Effector memory CD4-positive, alpha-beta T cell (primary cell): ENCODE measurements at regions not wholly inside any gene's neighbourhood (a gene's known extent, or its start where the extent isn't known, plus 50 kb on each side); places are given as distances from the start of the nearest gene placed in this dataset.

ENCODE experiments used
- DNase-seq, 3 donors: peaks; one replicate each; pipeline ENCODE4 v3.0.0-alpha.2; 2020
- H3K27ac ChIP-seq: 2 replicates; pipeline ENCODE4 v1.7.0; 2013; ENCODE audit warnings: mild to moderate bottlenecking, low read length, moderate library complexity; ENCODE audit not compliant: insufficient read depth, poor library complexity, severe bottlenecking
- H3K27me3 ChIP-seq: replicated peaks from 2 replicates; pipeline ENCODE4 v1.7.0; 2013; ENCODE audit warnings: mild to moderate bottlenecking, low read length; ENCODE audit not compliant: insufficient read depth, control insufficient read depth, poor library complexity, severe bottlenecking
- H3K36me3 ChIP-seq: 2 replicates; pipeline ENCODE4 v1.7.0; 2013; ENCODE audit warnings: mild to moderate bottlenecking, low read length, moderate library complexity; ENCODE audit not compliant: control insufficient read depth, insufficient read depth
- H3K4me1 ChIP-seq: 2 replicates; pipeline ENCODE4 v1.7.0; 2013; ENCODE audit warnings: low read length, mild to moderate bottlenecking; ENCODE audit not compliant: control insufficient read depth, insufficient read depth, poor library complexity, severe bottlenecking
- H3K4me3 ChIP-seq: 2 replicates; pipeline ENCODE4 v1.7.0; 2013; ENCODE audit warnings: low read length, low read depth, mild to moderate bottlenecking; ENCODE audit not compliant: insufficient read depth, poor library complexity, severe bottlenecking
- H3K9me3 ChIP-seq: 2 replicates; pipeline ENCODE4 v1.7.0; 2013; ENCODE audit warnings: mild to moderate bottlenecking, low read length, moderate library complexity; ENCODE audit not compliant: control insufficient read depth

- Histone ChIP-seq H3K4me3 (no peak overlapping the region), H3K9me3 (no peaks in the 10 kb centered on the region), H3K36me3 (no peaks in the 10 kb centered on the region), H3K27me3 (no peaks in the 10 kb centered on the region), H3K27ac (no peak overlapping the region), H3K4me1 (no peaks in the 10 kb centered on the region)
- DNase-seq, result no peak
Measured at GRCh38 chr7:13578294-13578693, 411.2 kb downstream of the ETV1 start.

- Histone ChIP-seq H3K4me3 (no peak overlapping the region), H3K36me3 (no peaks in the 10 kb centered on the region), H3K9me3 (no peaks in the 10 kb centered on the region), H3K4me1 (no peaks in the 10 kb centered on the region), H3K27me3 (no peaks in the 10 kb centered on the region), H3K27ac (no peak overlapping the region)
- DNase-seq, result no peak
Measured at GRCh38 chr7:13581097-13581496, 408.4 kb downstream of the ETV1 start.

DNA sequence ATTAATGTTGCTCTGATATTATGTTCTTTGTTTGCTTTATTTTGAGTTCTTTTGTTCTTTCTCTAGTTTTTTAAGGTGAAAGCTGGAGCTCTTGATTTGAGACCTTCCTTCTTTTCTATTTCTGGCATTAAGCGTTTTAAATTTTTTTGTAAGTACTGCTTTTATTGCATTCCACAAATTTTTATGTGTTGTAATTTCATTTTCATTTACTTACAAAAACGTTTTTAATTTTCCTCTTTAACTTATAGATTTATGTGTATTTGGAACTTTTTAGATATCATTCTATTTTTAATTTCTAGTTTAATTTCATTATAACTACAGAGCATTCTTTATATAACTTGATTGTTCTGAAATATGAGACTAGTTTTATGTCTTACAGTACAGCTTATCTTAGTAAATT lies 395.6 kb downstream of the ETV1 start:
- Histone ChIP-seq H3K36me3 (no peaks in the 10 kb centered on the region), H3K27me3 (no peaks in the 10 kb centered on the region), H3K4me1 (no peaks in the 10 kb centered on the region), H3K9me3 (no peaks in the 10 kb centered on the region), H3K4me3 (no peak overlapping the region), H3K27ac (no peak overlapping the region)
- no peak for DNase-seq

- no peak for DNase-seq
- H3K36me3 ChIP-seq, result no peaks in the 10 kb centered on the region
- H3K27me3 ChIP-seq, result no peaks in the 10 kb centered on the region
- H3K9me3 ChIP-seq, result no peaks in the 10 kb centered on the region
- H3K4me1 ChIP-seq, result no peaks in the 10 kb centered on the region
- no peak overlapping the region for H3K27ac ChIP-seq
- no peak overlapping the region for H3K4me3 ChIP-seq
Measured at GRCh38 chr7:13602036-13602435, 387.4 kb downstream of the ETV1 start.

GRCh38 chr7:13603016-13603415 lies 386.4 kb downstream of the ETV1 start:
- H3K4me3 ChIP-seq, result no peak overlapping the region

GRCh38 chr7:13603661-13604060 lies 385.8 kb downstream of the ETV1 start:
- Histone ChIP-seq H3K27me3 (no peaks in the 10 kb centered on the region), H3K36me3 (no peaks in the 10 kb centered on the region), H3K27ac (no peak overlapping the region), H3K4me3 (no peak overlapping the region), H3K4me1 (no peaks in the 10 kb centered on the region), H3K9me3 (no peaks in the 10 kb centered on the region)
- DNase-seq, result no peak

More at GRCh38 chr7:13603016-13603415, 386.4 kb downstream of the ETV1 start:
- H3K36me3 ChIP-seq, result no peaks in the 10 kb centered on the region
- no peaks in the 10 kb centered on the region for H3K4me1 ChIP-seq
- DNase-seq, result no peak
- H3K27ac ChIP-seq, result no peak overlapping the region
- no peaks in the 10 kb centered on the region for H3K9me3 ChIP-seq
- H3K27me3 ChIP-seq, result no peaks in the 10 kb centered on the region

- Histone ChIP-seq H3K9me3 (no peaks in the 10 kb centered on the region), H3K27me3 (no peaks in the 10 kb centered on the region), H3K36me3 (no peaks in the 10 kb centered on the region), H3K4me3 (no peak overlapping the region), H3K4me1 (no peaks in the 10 kb centered on the region), H3K27ac (no peak overlapping the region)
- DNase-seq, result no peak
Measured at GRCh38 chr7:13604178-13604577, 385.3 kb downstream of the ETV1 start.

- H3K27ac ChIP-seq, result no peak overlapping the region
- H3K4me3 ChIP-seq, result no peak overlapping the region
- no peak for DNase-seq
- no peaks in the 10 kb centered on the region for H3K4me1 ChIP-seq
- H3K36me3 ChIP-seq, result no peaks in the 10 kb centered on the region
- H3K9me3 ChIP-seq, result no peaks in the 10 kb centered on the region
- no peaks in the 10 kb centered on the region for H3K27me3 ChIP-seq
Measured at GRCh38 chr7:13610372-13610771, 379.1 kb downstream of the ETV1 start.

GRCh38 chr7:13615679-13616078 lies 373.8 kb downstream of the ETV1 start:
- Histone ChIP-seq H3K9me3 (no peaks in the 10 kb centered on the region), H3K36me3 (no peaks in the 10 kb centered on the region), H3K27ac (no peak overlapping the region), H3K27me3 (no peaks in the 10 kb centered on the region), H3K4me1 (no peaks in the 10 kb centered on the region), H3K4me3 (no peak overlapping the region)
- DNase-seq, result no peak

- Histone ChIP-seq H3K27ac (no peak overlapping the region), H3K4me1 (no peaks in the 10 kb centered on the region), H3K36me3 (no peaks in the 10 kb centered on the region), H3K9me3 (no peaks in the 10 kb centered on the region), H3K27me3 (no peaks in the 10 kb centered on the region), H3K4me3 (no peak overlapping the region)
- no peak for DNase-seq
Measured at GRCh38 chr7:13627455-13627854, 362.0 kb downstream of the ETV1 start.
